ENCODE measurements at regions not wholly inside any gene's neighbourhood (a gene's known extent, or its start where the extent isn't known, plus 50 kb on each side); places are given as distances from the start of the nearest gene placed in this dataset.

DNA sequence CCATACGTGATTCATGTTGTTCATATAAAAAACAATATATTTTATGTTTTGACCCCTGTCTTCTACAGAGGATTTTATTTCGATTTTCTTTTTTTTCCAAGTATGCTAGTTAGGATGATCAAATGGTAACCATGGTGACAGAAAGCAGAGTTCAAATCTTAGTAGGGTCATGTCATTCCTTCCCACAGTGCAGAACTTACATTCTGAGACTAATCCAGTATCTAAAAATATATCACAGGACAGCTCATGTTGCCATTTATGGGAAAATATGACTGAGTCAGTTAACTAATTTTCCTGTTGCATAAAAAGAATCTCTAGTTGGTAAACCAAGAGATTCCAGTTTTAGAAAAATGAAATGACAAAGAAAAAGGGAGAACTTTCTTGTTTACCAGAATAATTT, 209.5 kb downstream of the PARM1 start:
- no peaks in the 10 kb centered on the region for H4K20me1 ChIP-seq (ENCODE audit: insufficient read depth, low read length)
- no peaks in the 10 kb centered on the region for H3K79me2 ChIP-seq (ENCODE audit: insufficient read depth, low read length)
- no peak overlapping the region for H3K27ac ChIP-seq (ENCODE audit: low read depth, low read length, poor library complexity, severe bottlenecking)
- H3K9me2 ChIP-seq (ENCODE audit: low read depth, low read length): no peaks in the 10 kb centered on the region
- no peaks in the 10 kb centered on the region for H3K27me3 ChIP-seq (ENCODE audit: insufficient read depth, low read length)
- no peaks in the 10 kb centered on the region for H3K4me1 ChIP-seq (ENCODE audit: insufficient read depth, low read length, severe bottlenecking)
- H3K9me3 ChIP-seq (ENCODE audit: low read length): no peaks in the 10 kb centered on the region
- H3F3A ChIP-seq (ENCODE audit: insufficient read depth, low read length): no peaks in the 10 kb centered on the region
- no peak overlapping the region for H3K4me2 ChIP-seq (ENCODE audit: low read length)
- H3K36me3 ChIP-seq (ENCODE audit: insufficient read depth, low read length): no peaks in the 10 kb centered on the region
- no peak overlapping the region for H2AFZ ChIP-seq (ENCODE audit: low read length)
- H3K4me3 ChIP-seq (ENCODE audit: low read depth, low read length, poor library complexity, severe bottlenecking): no peak overlapping the region
- no peak for TF ChIP-seq EZH2 (IDR thresholded peaks at IDR 0.05; ENCODE audit: borderline replicate concordance, low read length)
- TF ChIP-seq, protein P1, sequence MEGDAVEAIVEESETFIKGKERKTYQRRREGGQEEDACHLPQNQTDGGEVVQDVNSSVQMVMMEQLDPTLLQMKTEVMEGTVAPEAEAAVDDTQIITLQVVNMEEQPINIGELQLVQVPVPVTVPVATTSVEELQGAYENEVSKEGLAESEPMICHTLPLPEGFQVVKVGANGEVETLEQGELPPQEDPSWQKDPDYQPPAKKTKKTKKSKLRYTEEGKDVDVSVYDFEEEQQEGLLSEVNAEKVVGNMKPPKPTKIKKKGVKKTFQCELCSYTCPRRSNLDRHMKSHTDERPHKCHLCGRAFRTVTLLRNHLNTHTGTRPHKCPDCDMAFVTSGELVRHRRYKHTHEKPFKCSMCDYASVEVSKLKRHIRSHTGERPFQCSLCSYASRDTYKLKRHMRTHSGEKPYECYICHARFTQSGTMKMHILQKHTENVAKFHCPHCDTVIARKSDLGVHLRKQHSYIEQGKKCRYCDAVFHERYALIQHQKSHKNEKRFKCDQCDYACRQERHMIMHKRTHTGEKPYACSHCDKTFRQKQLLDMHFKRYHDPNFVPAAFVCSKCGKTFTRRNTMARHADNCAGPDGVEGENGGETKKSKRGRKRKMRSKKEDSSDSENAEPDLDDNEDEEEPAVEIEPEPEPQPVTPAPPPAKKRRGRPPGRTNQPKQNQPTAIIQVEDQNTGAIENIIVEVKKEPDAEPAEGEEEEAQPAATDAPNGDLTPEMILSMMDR (IDR thresholded peaks at IDR 0.05; ENCODE audit: low read length): no peak
- no peak overlapping the region for H3K9ac ChIP-seq (ENCODE audit: low read length)

- no peaks in the 10 kb centered on the region for H3K9me3 ChIP-seq (ENCODE audit: low read length)
- H3K9me2 ChIP-seq (ENCODE audit: low read depth, low read length): no peaks in the 10 kb centered on the region
- H3K27me3 ChIP-seq (ENCODE audit: insufficient read depth, low read length): no peaks in the 10 kb centered on the region
- H3K36me3 ChIP-seq (ENCODE audit: insufficient read depth, low read length): no peaks in the 10 kb centered on the region
- TF ChIP-seq, protein P1 (IDR thresholded peaks at IDR 0.05; ENCODE audit: low read length): no peak
- no peak for TF ChIP-seq EZH2 (IDR thresholded peaks at IDR 0.05; ENCODE audit: borderline replicate concordance, low read length)
- H3F3A ChIP-seq (ENCODE audit: insufficient read depth, low read length): no peaks in the 10 kb centered on the region
- no peak overlapping the region for H3K27ac ChIP-seq (ENCODE audit: low read depth, low read length, poor library complexity, severe bottlenecking)
- H3K9ac ChIP-seq (ENCODE audit: low read length): no peak overlapping the region
- H2AFZ ChIP-seq (ENCODE audit: low read length): no peak overlapping the region
- H3K4me3 ChIP-seq (ENCODE audit: low read depth, low read length, poor library complexity, severe bottlenecking): no peak overlapping the region
- peaks cover 3% of the 10 kb centered on the region for H3K4me1 ChIP-seq (ENCODE audit: insufficient read depth, low read length, severe bottlenecking)
- no peaks in the 10 kb centered on the region for H3K79me2 ChIP-seq (ENCODE audit: insufficient read depth, low read length)
- H4K20me1 ChIP-seq (ENCODE audit: insufficient read depth, low read length): no peaks in the 10 kb centered on the region
- H3K4me2 ChIP-seq (ENCODE audit: low read length): no peak overlapping the region
These were observed 208.2 kb downstream of the PARM1 start for GRCh38 chr4:75141162-75141561.

GRCh38 chr4:75137302-75137701, 204.4 kb downstream of the PARM1 start:
- no peaks in the 10 kb centered on the region for H3K79me2 ChIP-seq (ENCODE audit: insufficient read depth, low read length)
- H3K4me3 ChIP-seq (ENCODE audit: low read depth, low read length, poor library complexity, severe bottlenecking): no peak overlapping the region
- TF ChIP-seq, protein P1 (IDR thresholded peaks at IDR 0.05; ENCODE audit: low read length): no peak
- no peak for TF ChIP-seq EZH2 (IDR thresholded peaks at IDR 0.05; ENCODE audit: borderline replicate concordance, low read length)
- no peak overlapping the region for H3K9ac ChIP-seq (ENCODE audit: low read length)
- H2AFZ ChIP-seq (ENCODE audit: low read length): no peak overlapping the region
- H3K9me3 ChIP-seq (ENCODE audit: low read length): no peaks in the 10 kb centered on the region
- H3K4me1 ChIP-seq (ENCODE audit: insufficient read depth, low read length, severe bottlenecking): peaks cover 30% of the 10 kb centered on the region
- H3K9me2 ChIP-seq (ENCODE audit: low read depth, low read length): no peaks in the 10 kb centered on the region
- no peaks in the 10 kb centered on the region for H3F3A ChIP-seq (ENCODE audit: insufficient read depth, low read length)
- no peaks in the 10 kb centered on the region for H3K36me3 ChIP-seq (ENCODE audit: insufficient read depth, low read length)
- H3K4me2 ChIP-seq (ENCODE audit: low read length): no peak overlapping the region
- no peaks in the 10 kb centered on the region for H4K20me1 ChIP-seq (ENCODE audit: insufficient read depth, low read length)
- no peak overlapping the region for H3K27ac ChIP-seq (ENCODE audit: low read depth, low read length, poor library complexity, severe bottlenecking)
- no peaks in the 10 kb centered on the region for H3K27me3 ChIP-seq (ENCODE audit: insufficient read depth, low read length)
